EH (cell line): ENCODE measurements at regions not wholly inside any gene's neighbourhood (a gene's known extent, or its start where the extent isn't known, plus 50 kb on each side); places are given as distances from the start of the nearest gene placed in this dataset.

ENCODE experiments used
- DNase-seq: peaks from one replicate; pipeline ENCODE4 v3.0.0-alpha.2; 2015; ENCODE audit warnings: low read depth

GRCh38 chr1:238552271-238552670, 661.5 kb upstream of the ZP4 start:
- no peak for DNase-seq

- no peak for DNase-seq
These were observed 658.4 kb upstream of the ZP4 start for GRCh38 chr1:238549137-238549536.

- DNase-seq, result no peak
These were observed 655.4 kb upstream of the ZP4 start for GRCh38 chr1:238546118-238546517.

GRCh38 chr1:238537641-238538040, 646.9 kb upstream of the ZP4 start:
- DNase-seq, result no peak

GRCh38 chr1:238530209-238530851, 639.6 kb upstream of the ZP4 start:
- no peak for DNase-seq

- no peak for DNase-seq
These were observed 627.0 kb upstream of the ZP4 start for GRCh38 chr1:238517711-238518110.

GRCh38 chr1:238501290-238501689, 610.6 kb upstream of the ZP4 start:
- no peak for DNase-seq

- no peak for DNase-seq
These were observed 608.3 kb upstream of the ZP4 start for GRCh38 chr1:238499021-238499420.

GRCh38 chr1:238492271-238492670, 601.5 kb upstream of the ZP4 start:
- DNase-seq, result no peak

- no peak for DNase-seq
These were observed 600.5 kb upstream of the ZP4 start for GRCh38 chr1:238491265-238491664.

- DNase-seq, result peak; percentile 9
These were observed 598.3 kb upstream of the ZP4 start for GRCh38 chr1:238489006-238489405.

GRCh38 chr1:238488401-238488800, 597.7 kb upstream of the ZP4 start:
- DNase-seq, result peak; percentile 7

GRCh38 chr1:238487931-238488330, 597.2 kb upstream of the ZP4 start:
- peak; percentile 65 for DNase-seq

- DNase-seq, result no peak
These were observed 595.1 kb upstream of the ZP4 start for GRCh38 chr1:238485912-238486209.

- peak; percentile 45 for DNase-seq
These were observed 594.6 kb upstream of the ZP4 start for GRCh38 chr1:238485057-238485911.

GRCh38 chr1:238484121-238484520, 593.4 kb upstream of the ZP4 start:
- DNase-seq, result no peak

GRCh38 chr1:238476841-238477240, 586.1 kb upstream of the ZP4 start:
- DNase-seq, result no peak

GRCh38 chr1:238475712-238476111, 585.0 kb upstream of the ZP4 start:
- DNase-seq, result no peak

- DNase-seq, result no peak
These were observed 583.5 kb upstream of the ZP4 start for GRCh38 chr1:238474263-238474662.

GRCh38 chr1:238469146-238469631, 578.5 kb upstream of the ZP4 start:
- peak; percentile 29 for DNase-seq

GRCh38 chr1:238468068-238468467, 577.3 kb upstream of the ZP4 start:
- no peak for DNase-seq

GRCh38 chr1:238466459-238466858, 575.7 kb upstream of the ZP4 start:
- DNase-seq, result peak; percentile 38

- DNase-seq, result peak; percentile 49
These were observed 574.7 kb upstream of the ZP4 start for GRCh38 chr1:238465449-238465848.

- no peak for DNase-seq
These were observed 568.2 kb upstream of the ZP4 start for GRCh38 chr1:238458899-238459298.
